ENCODE measurements at regions not wholly inside any gene's neighbourhood (a gene's known extent, or its start where the extent isn't known, plus 50 kb on each side); places are given as distances from the start of the nearest gene placed in this dataset.
"Not testable (repeated sequence)": the region's sequence is repeated elsewhere in the genome, so short reads cannot be mapped to it uniquely, and the experiment has no call there.

DNA sequence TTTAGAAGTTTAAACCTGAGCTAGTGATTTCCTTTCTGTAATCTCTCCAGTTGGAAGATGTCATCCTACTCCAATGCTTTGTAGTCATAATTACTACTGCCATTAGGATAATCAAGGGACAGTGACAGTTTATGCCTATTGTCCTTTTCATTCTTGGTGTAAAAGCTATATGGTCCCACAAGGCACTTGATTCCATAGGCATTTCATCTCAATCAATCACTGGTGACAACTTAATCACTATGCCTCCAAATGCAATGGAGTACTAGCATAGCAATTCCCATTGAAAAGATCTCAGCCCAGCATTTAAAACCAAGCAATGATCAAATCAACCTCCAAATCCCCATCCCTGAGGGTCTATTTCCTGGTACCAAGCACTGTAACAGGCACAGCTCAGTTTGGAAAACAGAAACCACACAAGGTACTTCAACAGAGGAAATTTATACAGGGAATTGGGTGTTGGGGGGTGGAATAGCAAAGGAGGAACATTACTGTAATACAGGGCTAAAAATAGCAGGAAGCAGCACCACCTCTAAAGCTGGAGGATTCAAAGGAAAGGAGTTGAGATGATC, 51.0 kb downstream of the FHIP2A start:
- DNase-seq (ENCODE audit: low read depth in 1 of 2, low spot score in 1 of 2), result no peak
- no peak for TF ChIP-seq JUND (IDR thresholded peaks at IDR 0.05; ENCODE audit: low read depth)
- in situ Hi-C loops (cut with HindIII; ENCODE audit: low pct_unique_long_range_greater_than_20kb, low sequenced_read_pairs), result no loop called here

DNA sequence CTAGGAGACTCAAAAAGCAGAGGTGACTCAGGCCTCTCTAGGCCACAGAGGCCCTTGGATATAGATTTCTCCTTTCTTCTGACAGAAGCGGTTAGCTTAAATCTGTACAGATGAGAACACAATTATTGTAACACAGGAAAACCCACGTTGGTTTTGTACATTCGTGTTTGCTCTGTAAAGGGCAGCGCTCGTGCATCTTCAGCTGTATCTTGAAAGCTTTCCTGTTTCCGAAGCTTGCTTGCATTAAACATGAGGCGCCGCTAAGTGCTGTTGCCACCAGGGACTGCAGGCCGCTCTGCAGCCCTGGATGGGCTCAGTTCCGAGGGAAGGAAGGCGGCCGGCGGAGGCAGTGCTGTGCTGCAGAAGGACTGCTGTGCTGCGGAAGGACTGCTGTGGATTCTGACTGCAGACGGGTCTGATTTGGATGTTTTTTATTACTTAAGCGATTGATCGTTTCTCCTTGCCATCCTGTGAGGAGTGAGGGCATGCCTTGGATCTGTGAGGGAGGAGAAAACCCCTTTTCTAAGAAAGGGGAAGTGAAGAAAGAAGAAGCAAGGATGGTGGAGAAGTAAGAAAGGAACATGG, 53.3 kb downstream of the FHIP2A start:
- no peak for TF ChIP-seq JUND (IDR thresholded peaks at IDR 0.05; ENCODE audit: low read depth)
- no peak for DNase-seq (ENCODE audit: low read depth in 1 of 2, low spot score in 1 of 2)
- in situ Hi-C loops (cut with HindIII; ENCODE audit: low pct_unique_long_range_greater_than_20kb, low sequenced_read_pairs), result no loop called here

DNA sequence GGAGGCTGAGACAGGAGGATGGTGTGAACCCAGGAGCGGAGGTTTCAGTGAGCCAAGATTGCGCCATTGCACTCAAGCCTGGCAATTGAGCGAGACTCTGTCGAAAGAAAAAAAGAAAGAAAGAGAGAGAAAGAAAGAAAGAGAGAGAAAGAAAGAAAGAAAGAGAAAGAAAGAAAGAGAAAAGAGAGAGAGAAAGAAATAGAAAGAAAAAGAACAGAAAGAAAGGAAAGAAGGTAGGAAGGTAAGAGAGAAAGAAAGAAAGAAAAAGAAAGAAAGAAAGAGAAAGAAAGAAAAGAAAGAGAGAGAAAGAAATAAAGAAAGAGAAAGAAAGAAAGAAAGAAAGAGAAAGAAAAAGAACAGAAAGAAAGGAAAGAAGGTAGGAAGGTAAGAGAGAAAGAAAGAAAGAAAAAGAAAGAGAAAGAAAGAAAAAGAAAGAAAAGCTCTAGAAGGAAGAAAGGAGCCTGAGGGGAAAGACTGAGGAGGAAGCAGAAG, 54.1 kb downstream of the FHIP2A start:
- in situ Hi-C loops (cut with HindIII; ENCODE audit: low pct_unique_long_range_greater_than_20kb, low sequenced_read_pairs); DNase-seq (ENCODE audit: low read depth in 1 of 2, low spot score in 1 of 2): not testable (repeated sequence)

DNA sequence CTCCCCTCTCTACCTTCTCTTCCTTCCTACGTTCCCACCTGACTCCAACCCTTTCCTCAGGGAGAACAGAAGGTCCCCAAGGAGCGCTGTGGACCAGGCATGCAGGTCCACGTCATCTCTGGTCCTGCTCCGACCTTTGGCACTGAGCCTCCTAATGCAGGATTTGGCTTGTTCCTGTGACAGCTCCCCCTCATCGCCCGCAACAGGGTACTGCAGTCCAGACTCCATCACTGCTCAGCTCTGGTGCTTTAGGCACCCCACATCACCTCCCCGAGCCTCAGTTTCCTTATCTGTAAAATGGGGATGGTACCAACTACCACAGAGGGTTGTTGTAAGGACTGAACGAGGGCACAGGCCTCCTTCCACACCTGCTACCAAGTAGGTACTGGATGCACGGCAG, 54.6 kb downstream of the FHIP2A start:
- in situ Hi-C loops (cut with HindIII; ENCODE audit: low pct_unique_long_range_greater_than_20kb, low sequenced_read_pairs), result no loop called here
- no peak for DNase-seq (ENCODE audit: low read depth in 1 of 2, low spot score in 1 of 2)
- TF ChIP-seq JUND (IDR thresholded peaks at IDR 0.05; ENCODE audit: low read depth), result no peak

DNA sequence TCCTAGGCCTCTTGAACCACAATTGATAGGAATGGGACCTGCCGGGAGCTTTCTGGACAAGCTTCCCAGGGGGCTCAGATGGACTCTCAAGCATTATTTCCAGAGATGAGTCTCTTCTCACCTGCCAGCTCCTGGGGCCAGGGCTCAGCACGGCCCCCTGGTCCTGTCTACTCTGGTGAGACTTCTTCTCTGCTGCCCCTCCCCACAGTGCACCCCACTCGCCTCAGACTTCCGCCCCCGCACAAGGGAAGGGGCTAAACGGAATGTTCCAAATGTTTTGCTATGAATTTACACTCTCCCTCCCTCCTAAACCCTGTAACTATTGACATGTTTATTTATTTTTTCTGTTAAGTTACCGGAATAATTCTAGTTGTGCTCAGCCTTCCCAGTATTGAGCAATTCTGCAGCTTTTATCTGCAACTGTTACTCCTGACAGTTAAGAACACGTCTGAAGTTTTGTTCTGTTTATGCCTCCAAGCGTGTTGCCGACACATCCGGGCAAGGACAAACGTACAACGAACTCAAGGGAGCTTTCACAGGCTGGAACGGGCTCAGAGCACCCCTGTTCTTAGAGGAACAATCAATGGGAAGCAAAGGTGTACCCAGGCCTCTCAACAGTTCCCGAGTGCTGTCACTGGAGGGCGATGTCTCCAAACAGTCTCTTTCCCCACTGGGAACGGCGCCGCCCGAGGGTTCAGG, 55.2 kb downstream of the FHIP2A start:
- no peak for TF ChIP-seq JUND (IDR thresholded peaks at IDR 0.05; ENCODE audit: low read depth)
- DNase-seq (ENCODE audit: low read depth in 1 of 2, low spot score in 1 of 2), result peak; percentile 64 to 80
- in situ Hi-C loops (cut with HindIII; ENCODE audit: low pct_unique_long_range_greater_than_20kb, low sequenced_read_pairs), result no loop called here

DNA sequence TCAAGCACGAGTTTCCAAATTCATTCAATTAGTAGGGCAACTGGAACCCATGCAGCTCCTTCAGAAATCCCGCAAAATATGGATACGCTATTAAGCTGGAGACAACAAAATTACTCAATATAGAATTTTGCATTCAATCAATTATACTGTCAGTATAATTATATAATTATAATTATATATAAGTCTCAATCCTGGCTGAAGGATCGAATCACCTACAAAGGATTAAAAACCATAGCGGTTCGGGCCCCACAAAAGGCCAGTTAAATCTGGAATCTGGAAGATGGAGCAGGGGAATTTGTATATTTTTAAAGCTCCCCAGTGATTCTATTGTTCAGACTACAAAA, 55.7 kb downstream of the FHIP2A start:
- DNase-seq (ENCODE audit: low read depth in 1 of 2, low spot score in 1 of 2), result no peak
- in situ Hi-C loops (cut with HindIII; ENCODE audit: low pct_unique_long_range_greater_than_20kb, low sequenced_read_pairs), result no loop called here
- no peak for TF ChIP-seq JUND (IDR thresholded peaks at IDR 0.05; ENCODE audit: low read depth)

DNA sequence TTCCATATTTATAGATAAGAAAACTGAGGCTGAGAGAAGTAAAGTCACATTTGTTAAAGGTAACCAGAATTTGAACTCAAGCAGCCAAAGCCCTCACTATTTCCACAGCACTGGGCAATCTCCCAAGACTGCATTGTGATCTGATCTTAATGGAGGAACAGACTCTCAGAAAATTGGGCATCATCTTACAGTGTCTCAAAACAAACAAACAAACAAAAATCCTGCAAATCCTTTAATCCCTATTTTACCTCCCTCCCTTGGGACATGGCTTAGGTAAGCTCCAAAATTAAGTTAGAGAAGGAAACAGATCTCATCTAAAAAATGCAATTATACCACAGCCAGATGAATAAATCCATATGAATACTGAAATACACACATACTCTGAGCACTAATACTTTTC, 57.5 kb downstream of the FHIP2A start:
- in situ Hi-C loops (cut with HindIII; ENCODE audit: low pct_unique_long_range_greater_than_20kb, low sequenced_read_pairs), result no loop called here

DNA sequence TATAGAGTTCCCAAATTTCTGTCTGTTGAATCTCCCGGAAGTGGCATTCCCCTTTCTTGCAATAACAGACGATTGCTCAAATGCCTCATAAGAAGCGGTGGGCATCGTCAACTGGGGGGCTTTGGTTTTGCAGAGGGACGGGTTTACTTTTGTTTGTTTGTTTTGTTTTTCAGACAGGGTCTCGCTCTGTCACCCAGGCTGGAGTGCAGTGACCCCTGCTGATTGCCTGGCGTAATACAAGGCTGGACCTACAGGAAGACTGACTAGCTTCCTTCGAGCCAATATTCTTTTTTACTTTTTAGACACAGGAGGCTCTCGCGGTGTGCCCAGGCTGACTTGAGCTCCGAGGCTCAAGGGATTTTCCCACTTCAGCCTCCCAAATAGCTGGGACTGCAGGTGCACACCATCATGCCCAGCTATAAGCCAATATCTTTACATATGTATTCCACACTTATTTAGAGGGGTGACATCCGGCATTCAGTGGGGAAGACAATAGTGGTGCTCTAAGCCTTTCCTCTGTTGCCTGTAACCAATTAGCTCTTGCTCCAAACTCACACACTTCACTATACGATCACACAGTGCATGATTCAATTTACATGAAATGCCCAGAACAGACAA, 58.1 kb downstream of the FHIP2A start:
- peak in 1 of 2 experiments; percentile 10 for DNase-seq (ENCODE audit: low read depth in 1 of 2, low spot score in 1 of 2)
- in situ Hi-C loops (cut with HindIII; ENCODE audit: low pct_unique_long_range_greater_than_20kb, low sequenced_read_pairs), result no loop called here
- TF ChIP-seq JUND (IDR thresholded peaks at IDR 0.05; ENCODE audit: low read depth), result no peak

More for the DNA sequence above, 57.5 kb downstream of the FHIP2A start:
- peak in 1 of 2 experiments; percentile 22 for DNase-seq (ENCODE audit: low read depth in 1 of 2, low spot score in 1 of 2)
- TF ChIP-seq JUND (IDR thresholded peaks at IDR 0.05; ENCODE audit: low read depth), result no peak

DNA sequence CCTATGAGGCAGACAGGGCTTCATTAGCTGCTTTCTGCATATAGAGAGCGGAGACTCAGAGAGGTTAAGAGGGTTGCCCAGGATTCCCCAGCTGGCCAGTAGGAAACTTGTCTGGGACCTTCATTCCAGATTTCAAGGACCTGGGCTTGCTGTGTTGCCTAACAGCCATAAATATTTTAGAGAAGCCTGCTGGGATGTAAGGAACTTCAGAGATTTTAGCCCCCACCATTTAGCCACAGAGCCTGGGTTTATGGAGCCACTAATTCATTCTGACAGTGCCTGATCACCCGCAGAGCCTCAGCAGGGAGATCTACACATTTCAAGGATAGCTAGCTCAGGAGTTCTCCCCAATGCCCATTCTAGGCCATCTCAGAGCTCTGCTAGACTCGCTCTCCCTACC, 56.6 kb upstream of the TRUB1 start:
- no peak for DNase-seq (ENCODE audit: low read depth in 1 of 2, low spot score in 1 of 2)
- TF ChIP-seq JUND (IDR thresholded peaks at IDR 0.05; ENCODE audit: low read depth), result no peak
- in situ Hi-C loops (cut with HindIII; ENCODE audit: low pct_unique_long_range_greater_than_20kb, low sequenced_read_pairs), result no loop called here

DNA sequence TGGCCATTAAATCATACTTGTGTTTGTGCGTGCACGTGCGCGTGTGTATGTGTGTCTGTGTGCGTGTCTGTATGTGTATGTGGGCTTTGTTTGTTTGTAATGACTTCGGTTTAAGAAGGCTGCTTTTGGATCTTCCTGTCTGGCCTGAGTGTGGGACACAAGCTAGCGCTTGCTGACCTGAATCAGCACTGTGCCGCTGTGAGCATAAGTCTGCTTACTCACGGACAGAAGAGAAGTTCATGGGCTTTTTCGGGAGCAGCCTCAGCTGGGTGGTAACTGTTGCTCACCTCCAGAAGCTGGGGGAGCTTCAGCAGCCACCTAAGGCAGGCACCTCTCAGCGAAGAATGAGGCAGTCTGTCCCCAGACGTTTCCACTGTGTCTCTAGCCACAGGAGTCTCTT, 56.1 kb upstream of the TRUB1 start:
- no peak for TF ChIP-seq JUND (IDR thresholded peaks at IDR 0.05; ENCODE audit: low read depth)
- in situ Hi-C loops (cut with HindIII; ENCODE audit: low pct_unique_long_range_greater_than_20kb, low sequenced_read_pairs), result no loop called here
- no peak for DNase-seq (ENCODE audit: low read depth in 1 of 2, low spot score in 1 of 2)

DNA sequence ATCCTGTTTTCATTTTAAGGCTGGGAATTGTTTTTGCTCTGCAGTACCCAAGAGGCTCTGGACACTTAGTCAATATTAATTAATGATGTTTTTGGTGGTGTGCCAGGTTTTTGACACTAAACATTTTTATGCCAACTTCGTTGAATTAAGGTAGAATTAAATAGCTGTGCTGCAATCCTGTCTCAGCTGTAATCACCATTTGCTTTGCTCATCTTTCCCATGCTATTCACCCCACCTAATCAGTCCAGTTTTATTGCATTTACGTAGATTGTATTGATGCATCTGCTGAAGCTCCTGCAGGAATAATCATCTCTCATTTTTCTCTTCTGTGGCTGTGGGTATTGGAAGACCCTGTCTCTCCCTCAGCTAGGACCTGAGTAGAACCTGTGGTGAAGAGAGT, 52.6 kb upstream of the TRUB1 start:
- in situ Hi-C loops (cut with HindIII; ENCODE audit: low pct_unique_long_range_greater_than_20kb, low sequenced_read_pairs), result no loop called here
- no peak for TF ChIP-seq JUND (IDR thresholded peaks at IDR 0.05; ENCODE audit: low read depth)
- DNase-seq (ENCODE audit: low read depth in 1 of 2, low spot score in 1 of 2), result no peak
